ENCODE measurements at regions not wholly inside any gene's neighbourhood (a gene's known extent, or its start where the extent isn't known, plus 50 kb on each side); places are given as distances from the start of the nearest gene placed in this dataset.

GRCh38 chr3:64358853-64359252, 133.6 kb upstream of the PRICKLE2 start:
- peaks cover 4% of the 10 kb centered on the region for H3K4me1 ChIP-seq
- H3K36me3 ChIP-seq, result no peaks in the 10 kb centered on the region
- DNase-seq (ENCODE audit: low spot score in 2 of 2), result no peak
- WGBS, result 81% methylated on average over 4 of the region's 4 CpGs
- no peak overlapping the region for H3K4me3 ChIP-seq
- no peaks in the 10 kb centered on the region for H3K9me3 ChIP-seq
- no peak overlapping the region for H3K27ac ChIP-seq
- no peak for TF ChIP-seq CTCF (IDR thresholded peaks at IDR 0.05)
- TF ChIP-seq POLR2A (IDR thresholded peaks at IDR 0.05), result no peak
- TF ChIP-seq POLR2AphosphoS5 (IDR thresholded peaks at IDR 0.05), result no peak
- no peak for TF ChIP-seq EP300 (IDR thresholded peaks at IDR 0.05)
- H3K27me3 ChIP-seq, result no peaks in the 10 kb centered on the region

- Histone ChIP-seq H3K27me3 (no peaks in the 10 kb centered on the region), H3K36me3 (no peaks in the 10 kb centered on the region), H3K9me3 (no peaks in the 10 kb centered on the region), H3K4me3 (no peak overlapping the region), H3K4me1 (peaks cover 11% of the 10 kb centered on the region), H3K27ac (no peak overlapping the region)
- 68% methylated on average over 4 of the region's 4 CpGs for WGBS
- TF ChIP-seq CTCF (IDR thresholded peaks at IDR 0.05) (no peak), POLR2AphosphoS5 (IDR thresholded peaks at IDR 0.05) (no peak), EP300 (IDR thresholded peaks at IDR 0.05) (no peak), POLR2A (IDR thresholded peaks at IDR 0.05) (no peak)
- no peak for DNase-seq (ENCODE audit: low spot score in 2 of 2)
Measured at GRCh38 chr3:64358176-64358575, 132.9 kb upstream of the PRICKLE2 start.

DNA sequence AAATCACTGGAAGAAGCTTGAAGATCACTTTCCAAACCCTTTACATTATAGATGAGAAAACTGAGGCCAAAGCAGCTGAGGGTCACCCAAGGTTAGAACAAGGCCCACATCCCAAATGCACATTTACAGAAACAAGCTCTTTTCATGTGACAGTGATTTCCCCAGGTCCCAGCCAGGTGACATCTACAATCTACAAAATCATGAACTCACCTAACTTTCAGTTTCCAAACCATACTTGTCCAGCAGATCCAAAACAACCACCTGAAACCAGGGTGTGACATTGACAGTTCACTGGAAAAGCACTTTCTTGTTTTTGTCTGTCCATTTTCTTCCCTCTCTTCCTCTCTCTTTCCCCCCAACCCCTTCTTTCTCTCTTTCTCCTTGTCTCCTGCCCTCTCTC, 132.2 kb upstream of the PRICKLE2 start:
- Histone ChIP-seq H3K27ac (no peak overlapping the region), H3K9me3 (no peaks in the 10 kb centered on the region), H3K36me3 (no peaks in the 10 kb centered on the region), H3K4me3 (no peak overlapping the region), H3K27me3 (no peaks in the 10 kb centered on the region), H3K4me1 (peaks cover 17% of the 10 kb centered on the region)
- DNase-seq (ENCODE audit: low spot score in 2 of 2), result no peak
- TF ChIP-seq POLR2AphosphoS5 (IDR thresholded peaks at IDR 0.05) (no peak), CTCF (IDR thresholded peaks at IDR 0.05) (no peak)

GRCh38 chr3:64355401-64355807, 130.1 kb upstream of the PRICKLE2 start:
- Histone ChIP-seq H3K27me3 (no peaks in the 10 kb centered on the region), H3K4me1 (peaks cover 31% of the 10 kb centered on the region), H3K36me3 (no peaks in the 10 kb centered on the region), H3K27ac (no peak overlapping the region), H3K9me3 (no peaks in the 10 kb centered on the region), H3K4me3 (no peak overlapping the region)
- no peak for DNase-seq (ENCODE audit: low spot score in 2 of 2)
- 43% methylated on average over 3 of the region's 3 CpGs for WGBS
- TF ChIP-seq EP300 (IDR thresholded peaks at IDR 0.05) (no peak), CTCF (IDR thresholded peaks at IDR 0.05) (no peak), POLR2A (IDR thresholded peaks at IDR 0.05) (no peak), POLR2AphosphoS5 (IDR thresholded peaks at IDR 0.05) (no peak)

DNA sequence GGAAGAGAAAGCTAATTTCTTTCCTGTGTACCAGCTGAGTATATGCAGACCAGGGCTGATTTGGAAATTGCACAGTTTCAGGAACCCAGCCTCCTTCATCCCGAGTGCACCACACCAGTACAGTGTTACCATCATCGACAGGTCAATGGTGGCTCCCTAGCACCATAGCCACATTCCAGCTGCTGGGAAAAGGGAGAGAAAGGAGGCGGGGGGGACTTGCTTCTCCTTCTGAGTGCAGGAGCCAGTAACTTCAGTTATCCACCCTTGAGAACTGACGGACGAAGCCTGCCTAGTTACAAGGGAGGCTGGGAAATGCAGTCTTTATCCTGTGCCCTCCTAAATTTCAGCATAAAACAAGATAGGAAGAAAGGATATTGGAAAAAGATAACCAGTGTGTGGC, 129.7 kb upstream of the PRICKLE2 start:
- Histone ChIP-seq H3K4me3 (no peak overlapping the region), H3K9me3 (no peaks in the 10 kb centered on the region), H3K27ac (no peak overlapping the region), H3K36me3 (no peaks in the 10 kb centered on the region), H3K27me3 (no peaks in the 10 kb centered on the region), H3K4me1 (peaks cover 31% of the 10 kb centered on the region)
- 75% methylated on average over 5 of the region's 5 CpGs for WGBS
- no peak for TF ChIP-seq POLR2A (IDR thresholded peaks at IDR 0.05)
- no peak for TF ChIP-seq EP300 (IDR thresholded peaks at IDR 0.05)
- no peak for TF ChIP-seq CTCF (IDR thresholded peaks at IDR 0.05)
- TF ChIP-seq POLR2AphosphoS5 (IDR thresholded peaks at IDR 0.05), result no peak
- no peak for DNase-seq (ENCODE audit: low spot score in 2 of 2)
